ENCODE measurements at regions not wholly inside any gene's neighbourhood (a gene's known extent, or its start where the extent isn't known, plus 50 kb on each side); places are given as distances from the start of the nearest gene placed in this dataset.
"Not testable (repeated sequence)": the region's sequence is repeated elsewhere in the genome, so short reads cannot be mapped to it uniquely, and the experiment has no call there.

DNA sequence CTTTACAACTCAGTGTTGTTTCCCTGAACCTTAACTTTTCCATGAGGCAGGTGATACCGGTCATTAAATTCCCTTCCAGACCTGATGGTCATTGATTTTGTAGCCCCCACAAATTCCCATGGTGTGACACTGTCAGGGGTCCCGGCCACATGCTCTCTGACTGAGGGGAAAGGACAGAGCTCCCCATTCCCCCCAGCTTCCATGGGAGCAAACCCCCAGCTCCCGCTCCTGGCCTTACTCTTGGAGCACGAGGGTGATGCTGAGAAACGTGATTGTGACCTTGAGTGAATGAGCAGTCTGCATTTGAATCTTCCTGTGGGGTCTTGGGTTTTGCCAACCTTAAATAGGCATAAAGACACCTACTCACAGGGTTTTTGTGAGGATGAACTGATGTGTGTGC is 366.8 kb downstream of the RPS6KC1 start:
- no peak for DNase-seq

DNA sequence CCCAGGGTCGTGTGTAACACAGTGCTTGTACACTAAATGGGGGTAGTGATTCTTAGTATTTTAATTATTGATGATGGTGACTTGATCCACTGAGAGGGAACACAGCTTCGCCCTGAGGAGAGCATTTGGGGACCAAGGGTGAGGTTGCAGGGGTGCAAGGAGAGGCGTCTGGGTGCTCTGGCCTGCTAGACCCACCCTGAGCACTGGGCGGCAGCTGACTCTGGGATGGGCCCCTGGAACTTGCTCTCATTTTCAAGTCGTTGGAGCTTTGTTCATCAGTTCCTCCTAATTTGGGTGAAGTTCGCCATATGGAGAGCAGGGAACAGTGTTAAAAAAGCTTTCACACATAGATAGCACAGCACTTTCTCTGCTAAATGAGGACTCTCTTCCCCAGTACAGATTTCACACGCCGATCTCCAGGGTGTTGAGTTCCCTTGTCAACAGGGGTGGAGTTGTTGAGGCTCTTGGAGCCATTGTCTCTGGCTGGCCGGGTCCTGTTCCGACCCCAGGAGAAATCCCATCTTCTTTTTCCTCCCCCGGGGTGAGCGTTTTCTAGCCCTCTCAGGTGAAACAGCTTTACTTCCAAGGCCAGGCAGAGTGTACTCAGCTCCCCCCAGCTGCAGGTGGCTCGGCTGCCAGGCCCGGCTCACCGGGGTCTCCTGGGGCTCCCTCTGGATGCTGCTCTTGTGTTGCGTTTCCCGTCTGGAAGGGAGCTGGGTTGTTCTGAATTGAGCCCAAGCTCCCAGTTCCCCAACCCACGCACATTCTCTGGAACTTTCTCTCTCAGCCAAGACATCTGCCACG is 367.4 kb downstream of the RPS6KC1 start:
- no peak for DNase-seq

DNA sequence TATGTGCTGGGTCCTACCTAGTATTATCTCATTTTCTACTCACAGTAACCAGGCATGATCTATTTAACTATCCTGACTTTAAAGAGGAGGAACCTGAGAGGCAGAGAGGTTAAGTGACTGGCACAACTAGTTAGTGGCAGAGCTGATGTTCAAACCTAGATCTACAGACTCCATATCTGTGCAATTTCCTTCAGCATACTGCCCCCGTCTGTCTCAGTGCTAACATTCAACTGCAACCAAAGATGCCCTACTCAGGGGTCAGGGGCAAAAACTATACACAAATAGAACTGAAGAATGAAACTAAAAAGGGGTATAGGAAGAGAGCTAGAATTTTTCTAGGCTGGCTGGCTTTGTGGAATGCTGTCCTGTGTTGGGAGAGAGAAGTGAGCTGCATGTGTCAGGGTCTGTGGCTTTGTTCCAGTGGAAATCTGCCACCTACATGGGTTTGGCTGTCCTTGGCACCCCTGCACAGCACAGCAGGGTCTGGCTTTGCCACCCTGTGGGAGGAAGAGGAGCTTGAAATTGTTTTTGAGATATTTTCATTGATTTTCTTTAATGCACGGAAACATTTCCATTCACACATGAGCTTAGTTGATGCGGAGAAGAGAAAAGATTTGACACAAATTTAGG is 368.5 kb downstream of the RPS6KC1 start:
- DNase-seq: no peak

DNA sequence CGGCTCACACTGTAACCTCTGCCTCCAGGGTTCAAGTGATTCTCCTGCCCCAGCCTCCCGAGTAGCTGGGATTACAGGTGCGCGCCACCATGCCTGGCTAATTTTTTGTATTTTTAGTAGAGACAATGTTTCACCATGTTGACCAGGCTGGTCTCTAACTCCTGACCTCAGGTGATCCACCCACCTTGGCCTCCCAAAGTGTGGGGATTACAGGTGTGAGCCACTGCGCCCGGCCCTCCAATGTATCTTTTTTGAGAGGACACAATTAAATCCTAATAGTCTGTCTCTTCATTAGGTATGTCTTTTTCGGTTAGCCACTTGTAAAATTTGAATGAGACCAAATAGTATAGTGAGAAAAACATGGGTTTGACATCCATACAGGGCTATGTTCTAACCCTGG is 370.1 kb downstream of the RPS6KC1 start:
- DNase-seq: not testable (repeated sequence)

DNA sequence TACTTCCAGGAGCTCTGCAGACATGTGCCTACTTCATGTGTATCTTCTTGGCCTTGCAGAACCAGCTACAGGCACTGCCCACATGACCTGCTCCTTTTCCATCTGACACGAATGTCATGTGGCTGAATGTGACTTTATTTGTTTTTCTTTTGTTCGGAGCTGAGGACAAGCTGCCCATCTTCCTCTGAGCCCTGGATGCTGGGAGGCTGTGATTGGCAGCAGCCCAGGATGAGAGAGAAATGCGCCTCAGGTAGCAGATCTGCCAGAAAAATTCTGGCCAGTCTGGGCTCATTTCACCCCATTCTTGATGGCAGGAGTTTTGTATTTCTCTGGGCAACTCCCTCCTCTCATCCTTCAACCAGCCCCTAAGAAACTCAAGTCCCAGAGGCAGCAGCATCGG is 372.0 kb downstream of the RPS6KC1 start:
- no peak for DNase-seq

DNA sequence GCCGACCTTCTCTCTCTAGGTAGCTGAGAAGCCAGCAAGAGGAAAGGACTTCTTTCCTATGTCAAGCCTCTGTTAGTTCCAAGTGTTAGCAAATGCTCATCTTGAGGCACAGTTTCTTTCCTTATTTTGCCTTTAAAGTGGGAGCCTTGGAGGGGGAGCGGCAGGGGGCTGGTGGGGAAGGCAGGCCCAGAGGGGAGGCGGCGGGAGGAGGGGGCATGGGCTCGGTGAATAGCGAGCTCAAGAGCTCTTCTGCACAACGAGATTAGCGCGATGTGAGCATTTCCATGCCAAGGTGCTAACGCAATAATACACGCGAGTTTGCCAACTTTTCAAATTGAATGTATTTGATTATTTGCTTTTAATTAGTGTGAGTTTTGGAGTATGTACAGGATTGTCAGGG is 372.6 kb downstream of the RPS6KC1 start:
- DNase-seq: no peak

DNA sequence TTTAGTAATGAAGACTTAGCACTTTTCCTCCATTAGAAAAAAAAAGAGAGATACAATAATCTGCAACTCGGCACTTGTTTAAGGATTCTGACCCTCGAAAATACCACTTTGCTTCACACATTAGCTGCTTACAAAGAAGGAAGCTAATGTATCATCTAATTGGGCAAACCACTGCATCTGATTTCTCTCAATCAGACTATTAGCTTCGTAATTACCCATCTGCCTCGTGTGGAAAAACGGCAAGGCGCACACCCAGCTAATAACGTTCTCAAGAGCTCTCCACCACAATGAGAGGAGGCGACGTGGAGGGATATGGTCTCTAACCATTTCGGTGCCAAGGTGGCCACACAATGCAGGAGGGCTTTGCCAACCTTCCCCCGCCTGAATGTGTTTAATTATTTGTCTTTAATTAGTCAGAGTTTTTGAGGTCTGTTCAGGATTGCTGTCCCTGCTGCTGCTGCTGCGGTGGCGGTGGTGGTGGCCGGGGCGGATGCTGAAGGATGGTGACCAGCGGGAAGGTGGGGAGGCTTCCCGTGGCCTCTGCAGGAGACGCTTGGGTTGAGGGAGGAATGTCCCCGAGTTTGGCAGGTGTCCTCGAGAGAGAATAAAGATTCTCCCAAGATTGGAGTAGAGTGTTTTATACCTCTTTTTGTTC is 374.5 kb downstream of the RPS6KC1 start:
- no peak for DNase-seq

DNA sequence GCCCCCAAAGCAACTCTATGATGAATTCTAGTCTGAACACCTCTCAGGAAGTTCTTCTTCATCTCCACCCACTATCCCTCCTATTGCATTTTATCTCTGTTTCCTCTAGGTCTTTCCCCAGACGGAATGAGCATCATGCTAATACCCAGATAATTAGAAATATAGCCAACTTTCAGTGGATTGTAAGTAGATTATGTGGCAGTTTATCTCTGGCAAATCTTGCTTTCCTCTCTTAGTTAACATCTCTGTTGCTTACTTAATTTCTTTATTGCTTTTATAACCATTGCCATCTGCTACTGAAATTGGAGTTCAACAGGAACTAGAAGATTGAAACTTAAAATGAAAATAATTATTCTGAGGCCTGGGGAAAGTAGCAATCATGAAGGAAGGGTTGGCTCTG is 378.6 kb downstream of the RPS6KC1 start:
- DNase-seq: no peak

DNA sequence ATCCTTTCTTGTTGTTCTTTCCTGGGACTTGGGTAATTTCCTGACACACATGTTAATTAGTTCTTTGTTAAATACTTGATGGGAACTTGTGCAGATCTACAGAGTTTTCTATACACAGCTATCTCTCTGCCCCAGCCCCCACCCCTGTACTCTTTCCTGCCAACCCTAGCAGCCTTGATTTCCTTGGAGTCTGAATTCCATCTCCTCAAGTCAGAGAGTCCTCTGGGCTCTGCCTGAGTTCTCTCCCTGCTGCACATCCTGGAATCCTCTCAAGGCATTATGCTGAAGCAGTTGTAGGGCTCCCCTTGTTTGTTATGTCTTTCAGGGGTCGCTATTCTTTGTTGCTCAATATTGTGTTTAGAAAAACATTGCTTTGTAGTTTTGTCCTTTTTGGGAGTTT is 384.7 kb downstream of the RPS6KC1 start:
- DNase-seq: no peak

DNA sequence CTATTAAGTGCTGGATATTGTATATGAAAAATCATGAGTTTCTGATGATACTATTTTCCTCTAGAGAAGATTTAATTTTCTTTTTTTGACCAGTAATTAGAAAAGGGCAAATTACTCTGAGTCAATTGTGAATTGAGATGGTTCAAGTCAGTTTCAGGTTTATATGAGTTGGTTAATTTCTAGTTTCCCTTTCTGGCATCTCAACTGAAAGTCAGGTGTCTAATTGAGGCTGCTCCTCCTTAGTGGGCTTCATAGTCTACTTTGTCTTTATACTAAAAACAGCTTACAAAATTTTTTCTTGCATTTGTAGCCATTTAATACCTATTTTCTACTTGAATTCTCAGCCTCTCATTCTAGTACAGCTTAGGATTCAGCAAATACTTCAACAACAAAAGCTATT is 387.3 kb downstream of the RPS6KC1 start:
- DNase-seq: no peak

DNA sequence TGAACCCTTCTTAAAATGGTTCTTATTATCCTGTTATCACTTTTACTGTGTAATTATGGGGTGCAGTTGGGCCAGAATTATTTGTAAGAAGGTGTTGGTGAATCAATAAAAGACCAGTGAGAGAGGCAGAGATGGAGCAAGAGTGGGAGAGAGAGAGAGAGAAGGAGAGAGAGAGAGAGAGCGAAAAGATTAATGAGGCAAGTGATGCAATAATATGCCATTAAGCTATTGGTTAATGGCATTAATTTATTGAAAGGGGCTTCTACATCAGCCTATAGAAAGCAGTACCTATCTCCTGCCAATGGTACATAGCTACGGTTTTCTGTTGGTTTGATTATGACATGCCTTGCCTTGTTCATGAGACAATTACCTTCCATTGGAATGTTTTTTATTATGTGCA is 388.7 kb downstream of the RPS6KC1 start:
- DNase-seq: no peak

DNA sequence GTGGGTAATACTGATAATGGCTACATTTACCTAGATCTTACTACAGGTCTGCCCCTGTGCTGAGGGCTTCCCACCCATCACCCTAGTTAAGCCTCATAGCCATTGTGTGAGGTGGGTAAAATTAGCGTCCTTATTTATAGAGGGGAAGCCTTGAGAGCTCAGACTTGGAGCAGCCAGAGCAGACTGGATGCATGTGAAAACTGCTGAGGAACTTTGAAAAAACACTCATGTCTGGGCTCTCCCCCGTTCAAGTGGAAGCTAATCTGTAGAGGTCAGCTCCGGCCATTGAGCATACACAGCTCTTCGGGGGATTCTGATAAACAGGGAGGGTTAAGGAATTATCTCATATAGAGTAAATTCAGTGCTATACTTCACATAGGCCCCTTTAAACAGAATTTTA is 389.7 kb downstream of the RPS6KC1 start:
- no peak for DNase-seq

DNA sequence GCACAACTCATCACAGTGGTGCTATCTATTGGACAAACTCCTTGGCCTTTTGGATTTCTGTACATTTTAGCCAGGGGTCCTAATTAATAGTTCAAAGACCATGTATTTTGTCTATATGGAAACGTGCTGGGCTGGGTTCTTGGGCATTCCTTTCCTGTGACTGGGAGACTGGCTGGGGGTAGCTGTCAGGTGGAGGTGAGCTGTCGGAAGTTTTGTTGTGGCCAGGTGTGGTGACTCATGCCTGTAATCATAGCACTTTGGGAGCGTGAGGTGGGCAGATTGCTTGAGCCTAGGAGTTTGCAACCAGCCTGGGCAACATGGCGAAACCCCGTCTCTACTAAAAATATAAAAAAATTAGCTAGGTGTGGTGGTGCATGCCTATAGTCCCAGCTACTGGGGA is 392.4 kb downstream of the RPS6KC1 start:
- DNase-seq: no peak

DNA sequence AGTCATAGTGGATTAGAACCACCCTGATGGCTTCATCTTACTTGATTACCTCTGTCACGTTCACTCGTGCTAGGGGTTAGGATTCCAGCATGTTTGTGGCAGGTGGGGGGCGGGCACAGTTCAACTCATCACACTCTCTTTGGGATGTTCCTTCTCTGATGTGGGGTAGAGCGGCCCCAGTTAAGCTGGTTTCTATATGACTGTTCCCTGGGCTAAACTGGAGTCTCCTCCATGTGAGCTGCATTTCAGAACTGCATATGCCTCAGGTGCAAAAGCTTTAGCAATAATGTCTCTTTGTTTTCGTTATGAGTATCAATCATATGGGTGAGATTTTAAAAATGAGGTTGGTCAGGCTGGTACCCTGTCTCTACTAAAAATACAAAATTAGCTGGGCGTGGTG is 393.2 kb downstream of the RPS6KC1 start:
- no peak for DNase-seq

DNA sequence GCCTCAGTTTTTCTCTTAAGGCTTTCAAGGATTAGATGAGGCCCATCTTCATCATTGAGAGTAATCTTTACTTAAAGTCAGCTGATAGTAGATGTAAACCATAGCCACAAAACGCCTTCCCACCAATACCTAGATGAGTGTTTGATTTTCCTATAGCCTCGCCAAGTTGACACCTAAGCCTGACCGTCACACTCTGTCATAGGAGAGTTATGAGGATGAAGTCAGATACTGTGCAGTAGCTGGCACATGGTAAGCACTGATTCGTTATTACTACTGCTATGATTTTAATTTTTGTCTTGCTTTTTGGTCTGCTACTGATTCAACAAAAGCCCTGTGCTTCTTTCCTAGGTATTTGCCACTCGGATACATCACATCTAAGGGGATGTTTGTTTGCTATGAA is 395.5 kb downstream of the RPS6KC1 start:
- DNase-seq: no peak

DNA sequence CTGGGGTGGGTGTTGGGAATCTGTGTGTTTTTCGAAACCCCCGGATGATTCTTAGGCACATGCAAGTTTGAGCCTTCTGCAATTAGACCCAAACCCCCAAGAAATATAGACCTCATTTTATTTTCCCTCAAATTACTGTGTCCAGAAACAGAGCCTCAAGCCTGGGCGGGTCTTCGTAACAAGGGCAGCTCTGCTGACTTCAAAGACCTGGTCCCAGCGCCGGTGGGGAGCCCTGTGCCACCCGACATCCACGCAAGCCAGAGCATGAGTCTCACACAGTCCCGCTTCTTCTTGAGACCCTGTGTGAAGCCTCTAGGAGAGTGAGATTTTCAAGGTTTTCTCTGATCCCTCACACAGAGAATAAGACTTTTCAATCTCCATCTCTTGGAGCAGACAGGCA is 397.3 kb downstream of the RPS6KC1 start:
- DNase-seq: no peak

DNA sequence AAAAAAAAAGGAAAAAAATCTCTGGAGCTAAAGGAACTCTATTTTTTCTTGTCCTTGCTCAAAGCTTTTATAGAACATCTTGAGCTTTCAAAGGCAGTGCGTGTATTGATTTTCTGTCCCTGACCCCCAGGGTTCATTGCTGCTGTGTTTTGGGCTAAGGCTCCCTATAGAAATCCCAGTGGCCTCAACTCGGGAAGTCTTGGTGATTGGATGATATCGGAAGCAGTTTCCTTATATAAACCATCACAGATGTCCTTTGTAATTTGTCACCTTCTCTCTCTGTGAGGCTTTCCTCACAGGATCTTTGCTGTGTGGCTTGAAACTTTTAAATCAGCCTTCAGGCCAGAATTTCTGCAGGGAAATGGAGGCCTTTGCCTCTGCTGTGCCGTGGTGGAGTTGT is 397.7 kb downstream of the RPS6KC1 start:
- no peak for DNase-seq

DNA sequence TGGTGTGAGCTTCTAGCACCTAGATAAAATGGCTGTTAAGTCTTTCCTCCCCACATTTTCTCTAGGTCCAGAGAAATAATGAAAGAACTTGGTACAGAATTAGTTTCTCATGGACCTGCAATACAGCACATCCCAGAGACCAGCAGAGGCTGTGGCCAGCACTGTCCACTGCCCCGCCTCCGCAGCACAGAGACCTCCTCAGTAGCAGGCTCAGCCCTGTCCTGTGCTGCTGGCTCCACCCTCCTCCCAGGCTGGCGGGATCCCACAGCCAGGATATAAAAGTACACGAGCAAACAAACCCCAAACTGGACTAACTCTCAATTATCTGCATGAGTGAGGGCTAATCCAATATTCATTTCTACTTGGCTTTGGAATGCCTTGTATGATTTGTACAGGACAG is 401.5 kb downstream of the RPS6KC1 start:
- no peak for DNase-seq

DNA sequence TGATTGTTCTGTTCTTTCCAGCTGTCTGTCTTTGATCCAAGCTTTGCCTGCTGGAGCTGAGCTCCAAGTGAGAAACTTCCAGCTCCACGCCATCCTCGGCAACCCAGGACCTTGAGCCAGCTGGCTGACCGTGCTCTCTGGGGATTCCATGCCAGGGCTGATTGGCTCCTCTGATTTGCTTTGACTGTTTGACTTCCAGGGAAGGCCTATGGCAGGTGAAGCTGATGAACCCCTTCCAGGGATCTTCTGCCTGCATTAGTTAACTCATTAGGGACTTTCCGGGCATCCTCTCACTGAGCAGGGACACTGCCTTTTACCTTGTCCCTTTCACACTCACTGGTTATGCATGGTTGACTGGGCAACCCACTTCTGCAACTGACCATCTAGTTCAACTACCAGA is 406.1 kb downstream of the RPS6KC1 start:
- no peak for DNase-seq

DNA sequence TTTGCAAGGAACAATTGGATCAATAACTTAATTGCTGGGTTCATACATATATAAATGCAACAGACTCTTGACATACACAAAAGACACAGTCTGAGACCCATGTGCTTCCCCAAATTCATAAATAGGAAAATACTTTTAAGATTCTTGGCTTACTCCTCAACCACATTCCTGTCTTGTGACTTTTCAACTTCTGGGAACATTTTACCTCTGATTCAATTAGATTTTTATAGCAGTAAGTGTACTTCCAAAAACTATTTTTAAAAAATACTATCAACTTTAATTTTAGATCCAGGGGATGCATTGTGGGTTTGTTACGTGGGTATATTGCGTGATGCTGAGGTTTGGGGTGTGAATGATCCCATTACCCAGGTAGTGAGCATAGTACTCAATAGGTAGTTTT is 406.7 kb downstream of the RPS6KC1 start:
- no peak for DNase-seq

DNA sequence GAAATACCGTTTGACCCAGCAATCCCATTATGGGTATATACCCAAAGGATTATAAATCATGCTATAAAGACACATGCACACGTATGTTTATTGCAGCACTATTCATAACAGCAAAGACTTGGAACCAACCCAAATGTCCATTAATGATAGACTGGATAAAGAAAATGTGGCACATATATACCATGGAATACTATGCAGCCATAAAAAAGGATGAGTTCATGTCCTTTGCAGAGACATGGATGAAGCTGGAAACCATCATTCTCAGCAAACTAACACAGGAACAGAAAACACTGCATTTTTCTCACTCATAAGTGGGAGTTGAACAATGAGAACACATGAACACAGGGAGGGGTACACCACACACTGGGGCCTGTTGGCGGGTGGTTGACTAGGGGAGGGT is 411.3 kb downstream of the RPS6KC1 start:
- not testable (repeated sequence) for DNase-seq

DNA sequence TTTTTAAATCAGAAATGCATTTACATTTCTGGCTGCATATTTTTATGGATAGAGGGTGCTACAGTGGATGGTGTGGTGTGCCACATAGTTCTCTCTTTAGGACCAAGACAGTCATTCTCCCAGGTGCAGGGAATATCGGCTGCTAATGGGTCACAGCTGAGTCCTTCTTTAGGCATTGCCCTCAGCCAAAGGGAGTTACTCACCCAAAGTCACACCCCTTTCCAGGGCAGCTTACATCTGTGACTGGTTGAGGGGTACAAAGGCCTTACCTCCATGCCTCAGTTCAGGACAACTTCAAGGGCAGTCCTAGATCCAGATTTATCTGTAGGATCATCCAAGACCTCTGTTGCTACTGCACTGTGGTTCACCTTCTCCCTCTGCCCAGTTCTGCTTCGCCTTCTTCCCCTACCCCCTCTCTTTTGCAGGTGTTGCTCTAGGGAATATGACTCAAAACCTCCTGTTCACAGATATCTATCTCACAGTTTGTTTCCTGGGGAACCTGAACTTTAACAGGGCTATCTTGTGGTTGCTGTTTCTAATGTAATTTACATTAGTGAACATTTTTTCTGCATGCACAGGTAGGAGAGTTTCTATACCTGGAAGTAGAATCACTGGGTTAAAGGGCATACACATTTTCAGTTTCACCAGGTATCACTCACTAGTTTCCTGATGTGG is 413.9 kb downstream of the RPS6KC1 start:
- DNase-seq: no peak

DNA sequence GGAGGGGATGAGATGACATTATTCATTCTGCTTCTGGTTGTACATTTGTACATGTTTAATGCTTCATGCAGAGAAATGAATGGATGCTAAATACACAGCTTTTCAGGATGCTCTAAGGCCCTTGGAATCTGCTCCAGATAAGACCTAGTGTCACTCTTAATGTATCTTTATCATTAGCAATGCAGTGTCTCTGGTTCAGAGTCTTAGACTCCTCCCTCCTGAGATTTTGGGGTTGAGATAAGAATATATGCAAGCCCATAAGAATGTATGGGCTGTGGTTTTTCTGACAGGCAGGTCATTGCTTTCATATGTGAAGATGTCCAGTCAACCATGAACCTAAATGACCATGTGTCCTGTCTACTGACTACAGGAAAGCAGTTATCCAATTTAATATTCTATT is 415.5 kb downstream of the RPS6KC1 start:
- DNase-seq: no peak
